HepG2 (cell line): ENCODE measurements at regions not wholly inside any gene's neighbourhood (a gene's known extent, or its start where the extent isn't known, plus 50 kb on each side); places are given as distances from the start of the nearest gene placed in this dataset.

Source experiments
- ATAC-seq: fragments of 200-7000 bp; cut with Tn5 transposase; 3 replicates; pipeline ENCODE4 v1.9.1; 2020; ENCODE audit warnings: mild to moderate bottlenecking, moderate library complexity
- BruUV-seq: library from RNA; stranded (reverse); fragments of 400-500 nt; replicated peaks from 2 replicates; lab custom pipeline; 2021; lab: Mats Ljungman, UMichigan
- CTCF ChIA-PET: fragments of 300-600 bp; formaldehyde crosslinking; extraction: SDS; loops from one replicate; lab custom pipeline; 2021; ENCODE audit warnings: low total read pairs, inconsistent platforms, low intra/inter-chr PET ratio; lab: Yijun Ruan, JAX
- POLR2A ChIA-PET: fragments of 350-600 bp; sonication (Branson Sonifier 250); formaldehyde crosslinking; loops from one replicate; lab custom pipeline; 2020; ENCODE audit warnings: antibody characterized with exemption, inconsistent platforms; lab: Yijun Ruan, JAX
- DNase-seq: peaks from one replicate; pipeline ENCODE4 v3.0.0-alpha.2; 2015; ENCODE audit warnings: low spot score
- FAIRE-seq: peaks from 3 replicates; lab custom pipeline; 2011; peaks lifted over from hg19 to GRCh38; lab: Jason Lieb, UNC
- H2AFZ ChIP-seq: one replicate; pipeline ENCODE4 v1.6.1; 2011; ENCODE audit warnings: low read length, inconsistent platforms
- H3K27ac ChIP-seq: fragments of 300-600 bp; 3 replicates; pipeline ENCODE4 v1.8.0; 2011; ENCODE audit warnings: mixed run types, mild to moderate bottlenecking, mixed read lengths, low read length, inconsistent platforms; ENCODE audit not compliant: insufficient read depth; ENCODE audit errors: extremely low read length
- H3K27me3 ChIP-seq, 2 experiments: fragments of 200-600 bp in 1 of 2; 2 replicates in 1 of 2; 3 replicates in 1 of 2; pipeline versions ENCODE4 v1.6.0 to v1.8.0; 2011; ENCODE audit warnings: low read length in 2 of 2, mild to moderate bottlenecking in 2 of 2, moderate library complexity in 2 of 2, inconsistent platforms in 1 of 2; ENCODE audit not compliant: insufficient read depth in 2 of 2, control insufficient read depth in 1 of 2
- H3K36me3 ChIP-seq, 2 experiments: fragments of 200-600 bp in 1 of 2; replicated peaks in 1 of 2; 2 replicates in 1 of 2; 3 replicates in 1 of 2; pipeline versions ENCODE4 v1.5.1 to v1.8.0; 2011; ENCODE audit warnings: low read length in 2 of 2, inconsistent platforms in 1 of 2; ENCODE audit not compliant: insufficient read depth in 2 of 2, control insufficient read depth in 1 of 2
- H3K4me1 ChIP-seq: 2 replicates; pipeline ENCODE4 v1.5.1; 2012; ENCODE audit warnings: low read length, inconsistent platforms; ENCODE audit not compliant: insufficient read depth
- H3K4me2 ChIP-seq: 2 replicates; pipeline ENCODE4 v1.6.0; 2011; ENCODE audit warnings: low read depth, low read length, inconsistent platforms
- H3K4me3 ChIP-seq, 3 experiments: fragments of 200-600 bp in 1 of 3; sonication (generic), shearing (Covaris generic) in 1 of 3; replicated peaks in 1 of 3; 2 replicates each; pipeline ENCODE4 v1.5.1; 2011 to 2016; ENCODE audit warnings: low read length in 3 of 3, inconsistent platforms in 2 of 3, low read depth in 2 of 3, mild to moderate bottlenecking in 2 of 3, control low read depth in 1 of 3, mixed read lengths in 1 of 3; ENCODE audit not compliant: insufficient read depth in 1 of 3
- H3K79me2 ChIP-seq: one replicate; pipeline ENCODE4 v1.6.1; 2011; ENCODE audit warnings: low read length, inconsistent platforms; ENCODE audit not compliant: insufficient read depth
- H3K9ac ChIP-seq: 2 replicates; pipeline ENCODE4 v1.6.0; 2011; ENCODE audit warnings: mild to moderate bottlenecking, low read depth, low read length, inconsistent platforms; ENCODE audit not compliant: insufficient read depth
- H3K9me3 ChIP-seq: 2 replicates; pipeline ENCODE4 v1.5.1; 2012; ENCODE audit warnings: mild to moderate bottlenecking, low read length
- H4K20me1 ChIP-seq: 2 replicates; pipeline ENCODE4 v1.6.0; 2011; ENCODE audit warnings: inconsistent platforms, mild to moderate bottlenecking, low read length, moderate library complexity; ENCODE audit not compliant: insufficient read depth
- BRD4 ChIP-seq: sonication (generic); formaldehyde crosslinking; IDR thresholded peaks from 2 replicates; pipeline ENCODE4 v1.4.0; 2020; ENCODE audit warnings: missing genetic modification reagents
- EP300 ChIP-seq, 3 experiments: sonication (generic) in 1 of 3; formaldehyde crosslinking in 1 of 3; IDR thresholded peaks; 2 replicates each; pipeline versions ENCODE4 v1.5.1 to v1.6.1; 2011 to 2020; ENCODE audit warnings: low read depth in 2 of 3, low read length in 2 of 3, borderline replicate concordance in 1 of 3, improper control_type of control experiment in 1 of 3, mild to moderate bottlenecking in 1 of 3, missing genetic modification reagents in 1 of 3, moderate library complexity in 1 of 3
- ERF ChIP-seq: IDR thresholded peaks from 2 replicates; pipeline ENCODE4 v1.6.1; 2018; ENCODE audit warnings: missing biosample characterization, missing genetic modification reagents
- ONECUT2 ChIP-seq: sonication (generic); formaldehyde crosslinking; IDR thresholded peaks from 2 replicates; pipeline ENCODE4 v1.4.0; 2020; ENCODE audit warnings: missing genetic modification reagents
- SIN3B ChIP-seq: fragments of 150-350 bp; IDR thresholded peaks from 2 replicates; pipeline ENCODE4 v1.6.1; 2014; ENCODE audit warnings: low read length
- SMAD1 ChIP-seq: sonication (generic); formaldehyde crosslinking; IDR thresholded peaks from 2 replicates; pipeline ENCODE4 v1.4.0; 2020; ENCODE audit warnings: missing genetic modification reagents, low read depth, mild to moderate bottlenecking, borderline replicate concordance
- TCF7L2 ChIP-seq: IDR thresholded peaks from 2 replicates; pipeline ENCODE4 v1.6.1; 2011; ENCODE audit warnings: mild to moderate bottlenecking, low read depth, low read length, moderate library complexity
- ZBTB21 ChIP-seq: sonication (generic); formaldehyde crosslinking; IDR thresholded peaks from 2 replicates; pipeline ENCODE4 v1.4.0; 2020; ENCODE audit warnings: missing genetic modification reagents
- ZBTB3 ChIP-seq: sonication (generic); formaldehyde crosslinking; IDR thresholded peaks from 2 replicates; pipeline ENCODE4 v1.4.0; 2020; ENCODE audit warnings: low read depth, mild to moderate bottlenecking, moderate library complexity, missing genetic modification reagents, borderline replicate concordance
- ZC3H4 ChIP-seq: sonication (generic); formaldehyde crosslinking; IDR thresholded peaks from 2 replicates; pipeline ENCODE4 v1.4.0; 2020; ENCODE audit warnings: missing genetic modification reagents, borderline replicate concordance
- ZNF530 ChIP-seq: sonication (generic); formaldehyde crosslinking; IDR thresholded peaks from 2 replicates; pipeline ENCODE4 v1.5.0; 2020; ENCODE audit warnings: low read depth, mild to moderate bottlenecking, missing genetic modification reagents
- ZNF605 ChIP-seq: sonication (generic); formaldehyde crosslinking; IDR thresholded peaks from 2 replicates; pipeline ENCODE4 v1.8.0; 2022; ENCODE audit warnings: mild to moderate bottlenecking, missing genetic modification reagents
- ZNF652 ChIP-seq: IDR thresholded peaks from 2 replicates; pipeline ENCODE4 v1.6.1; 2016; ENCODE audit warnings: low read depth, borderline replicate concordance
- ZNF75D ChIP-seq: sonication (generic); formaldehyde crosslinking; IDR thresholded peaks from 2 replicates; pipeline ENCODE4 v1.8.1; 2023; ENCODE audit warnings: missing genetic modification reagents, mild to moderate bottlenecking, borderline replicate concordance
- WGBS: methylation state at CpG from one replicate; pipeline ENCODE4 v1.1.6; 2017; ENCODE audit warnings: low lambda C conversion rate; 5-methylcytosine and 5-hydroxymethylcytosine counted together
- in situ Hi-C: cut with HindIII; loops from 2 replicates; pipeline ENCODE4 v1.10.0; 2017; ENCODE audit warnings: low pct_unique_long_range_greater_than_20kb; ENCODE audit not compliant: extremely low pct_ligation_motif_present
- intact Hi-C: fragments of 100-400 bp; cut with micrococcal nuclease; formaldehyde crosslinking; loops from one replicate; pipeline ENCODE4 v1.10.0; 2022; ENCODE audit not compliant: unreplicated experiment
- TF ChIP-seq, protein P1 (sequence below): IDR thresholded peaks from 2 replicates; pipeline ENCODE4 v1.6.1; 2016; ENCODE audit warnings: mild to moderate bottlenecking
- TF ChIP-seq, protein P2 (sequence below): sonication (generic); formaldehyde crosslinking; IDR thresholded peaks from 2 replicates; pipeline ENCODE4 v1.4.0; 2020; ENCODE audit warnings: mild to moderate bottlenecking, missing genetic modification reagents
- TF ChIP-seq, protein P3 (sequence below): sonication (generic); formaldehyde crosslinking; IDR thresholded peaks from 2 replicates; pipeline ENCODE4 v1.4.0; 2020; ENCODE audit warnings: missing genetic modification reagents

DNA sequence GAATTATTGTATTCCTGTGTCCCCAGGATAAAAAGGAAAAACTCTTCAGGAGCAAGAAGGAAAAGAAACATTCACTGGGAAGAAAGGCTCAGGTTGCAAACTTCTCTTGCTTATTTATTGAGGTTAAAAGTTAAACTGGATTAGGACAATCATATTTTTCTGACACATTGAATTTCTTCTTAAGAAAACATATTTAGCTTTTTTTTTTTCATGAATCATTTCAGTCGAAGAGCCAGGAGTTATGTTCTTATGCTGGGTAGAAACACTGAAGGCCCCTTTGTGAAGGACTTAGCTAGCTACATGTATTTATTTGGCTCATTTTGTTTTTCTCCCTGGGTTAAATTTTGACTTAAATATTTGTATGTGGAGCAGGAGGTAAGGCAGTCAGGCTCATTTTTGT lies 434.0 kb downstream of the KLF5 start (continued):
- TF ChIP-seq, protein P1, sequence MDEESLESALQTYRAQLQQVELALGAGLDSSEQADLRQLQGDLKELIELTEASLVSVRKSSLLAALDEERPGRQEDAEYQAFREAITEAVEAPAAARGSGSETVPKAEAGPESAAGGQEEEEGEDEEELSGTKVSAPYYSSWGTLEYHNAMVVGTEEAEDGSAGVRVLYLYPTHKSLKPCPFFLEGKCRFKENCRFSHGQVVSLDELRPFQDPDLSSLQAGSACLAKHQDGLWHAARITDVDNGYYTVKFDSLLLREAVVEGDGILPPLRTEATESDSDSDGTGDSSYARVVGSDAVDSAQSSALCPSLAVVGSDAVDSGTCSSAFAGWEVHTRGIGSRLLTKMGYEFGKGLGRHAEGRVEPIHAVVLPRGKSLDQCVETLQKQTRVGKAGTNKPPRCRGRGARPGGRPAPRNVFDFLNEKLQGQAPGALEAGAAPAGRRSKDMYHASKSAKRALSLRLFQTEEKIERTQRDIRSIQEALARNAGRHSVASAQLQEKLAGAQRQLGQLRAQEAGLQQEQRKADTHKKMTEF = no peak
- TF ChIP-seq ZNF652 (CRISPR knock-in tag) = no peak
- TF ChIP-seq ZNF530 (CRISPR knock-in tag) = no peak

DNA sequence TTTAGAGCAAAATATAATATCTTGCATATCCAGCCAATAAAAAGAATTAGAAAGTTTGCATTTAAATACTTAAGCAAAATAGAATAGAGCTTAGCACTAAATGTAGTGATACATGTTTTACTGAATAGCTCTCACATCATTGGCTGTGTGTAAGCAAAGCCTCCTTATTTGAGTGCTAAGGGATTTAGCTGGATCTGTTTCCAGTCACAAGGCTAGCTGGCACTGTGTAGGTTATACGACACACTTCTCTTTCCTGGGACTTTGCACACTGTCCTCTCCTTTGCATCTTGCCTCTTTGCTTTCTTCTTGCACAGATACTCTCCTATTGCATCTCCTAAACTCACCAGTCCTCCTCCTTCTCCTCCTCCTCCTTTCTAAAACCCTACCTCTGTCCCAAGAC lies 423.8 kb downstream of the KLF5 start:
- no peak overlapping the region for H3K9ac ChIP-seq
- 0% methylated on average over 1 of the region's 1 CpG for WGBS
- H3K4me2 ChIP-seq = no peak overlapping the region
- no peaks in the 10 kb centered on the region for H3K4me1 ChIP-seq
- H3K27ac ChIP-seq = no peak overlapping the region
- DNase-seq (no peak), FAIRE-seq (no peak), ATAC-seq (no peak)
- H2AFZ ChIP-seq = no peak overlapping the region
- no TSS peak for BruUV-seq
- H3K36me3 ChIP-seq = no peaks in the 10 kb centered on the region
- no peaks in the 10 kb centered on the region for H3K79me2 ChIP-seq
- in situ Hi-C loops (no loop called here), intact Hi-C loops (no loop called here)
- POLR2A ChIA-PET = no interaction called here
- no peaks in the 10 kb centered on the region for H3K9me3 ChIP-seq
- CTCF ChIA-PET = no interaction called here
- no peaks in the 10 kb centered on the region for H3K27me3 ChIP-seq
- no peak overlapping the region for H3K4me3 ChIP-seq
- no peaks in the 10 kb centered on the region for H4K20me1 ChIP-seq
- no peak for TF ChIP-seq TCF7L2
- TF ChIP-seq ZNF75D (CRISPR knock-in tag) = no peak
- no peak for TF ChIP-seq ZC3H4 (CRISPR knock-in tag)
- TF ChIP-seq, protein P2, sequence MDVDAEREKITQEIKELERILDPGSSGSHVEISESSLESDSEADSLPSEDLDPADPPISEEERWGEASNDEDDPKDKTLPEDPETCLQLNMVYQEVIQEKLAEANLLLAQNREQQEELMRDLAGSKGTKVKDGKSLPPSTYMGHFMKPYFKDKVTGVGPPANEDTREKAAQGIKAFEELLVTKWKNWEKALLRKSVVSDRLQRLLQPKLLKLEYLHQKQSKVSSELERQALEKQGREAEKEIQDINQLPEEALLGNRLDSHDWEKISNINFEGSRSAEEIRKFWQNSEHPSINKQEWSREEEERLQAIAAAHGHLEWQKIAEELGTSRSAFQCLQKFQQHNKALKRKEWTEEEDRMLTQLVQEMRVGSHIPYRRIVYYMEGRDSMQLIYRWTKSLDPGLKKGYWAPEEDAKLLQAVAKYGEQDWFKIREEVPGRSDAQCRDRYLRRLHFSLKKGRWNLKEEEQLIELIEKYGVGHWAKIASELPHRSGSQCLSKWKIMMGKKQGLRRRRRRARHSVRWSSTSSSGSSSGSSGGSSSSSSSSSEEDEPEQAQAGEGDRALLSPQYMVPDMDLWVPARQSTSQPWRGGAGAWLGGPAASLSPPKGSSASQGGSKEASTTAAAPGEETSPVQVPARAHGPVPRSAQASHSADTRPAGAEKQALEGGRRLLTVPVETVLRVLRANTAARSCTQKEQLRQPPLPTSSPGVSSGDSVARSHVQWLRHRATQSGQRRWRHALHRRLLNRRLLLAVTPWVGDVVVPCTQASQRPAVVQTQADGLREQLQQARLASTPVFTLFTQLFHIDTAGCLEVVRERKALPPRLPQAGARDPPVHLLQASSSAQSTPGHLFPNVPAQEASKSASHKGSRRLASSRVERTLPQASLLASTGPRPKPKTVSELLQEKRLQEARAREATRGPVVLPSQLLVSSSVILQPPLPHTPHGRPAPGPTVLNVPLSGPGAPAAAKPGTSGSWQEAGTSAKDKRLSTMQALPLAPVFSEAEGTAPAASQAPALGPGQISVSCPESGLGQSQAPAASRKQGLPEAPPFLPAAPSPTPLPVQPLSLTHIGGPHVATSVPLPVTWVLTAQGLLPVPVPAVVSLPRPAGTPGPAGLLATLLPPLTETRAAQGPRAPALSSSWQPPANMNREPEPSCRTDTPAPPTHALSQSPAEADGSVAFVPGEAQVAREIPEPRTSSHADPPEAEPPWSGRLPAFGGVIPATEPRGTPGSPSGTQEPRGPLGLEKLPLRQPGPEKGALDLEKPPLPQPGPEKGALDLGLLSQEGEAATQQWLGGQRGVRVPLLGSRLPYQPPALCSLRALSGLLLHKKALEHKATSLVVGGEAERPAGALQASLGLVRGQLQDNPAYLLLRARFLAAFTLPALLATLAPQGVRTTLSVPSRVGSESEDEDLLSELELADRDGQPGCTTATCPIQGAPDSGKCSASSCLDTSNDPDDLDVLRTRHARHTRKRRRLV = no peak
- TF ChIP-seq SIN3B = no peak
- no peak for TF ChIP-seq EP300 (IDR thresholded peaks at IDR 0.05; ENCODE audit: low read depth in 2 of 2, low read length in 2 of 2)
- no peak for TF ChIP-seq EP300 (CRISPR knock-in tag; IDR thresholded peaks at IDR 0.05; ENCODE audit: borderline replicate concordance)
- TF ChIP-seq ZBTB3 (CRISPR knock-in tag) = no peak
- TF ChIP-seq ONECUT2 (CRISPR knock-in tag) = no peak
- TF ChIP-seq, protein P3, sequence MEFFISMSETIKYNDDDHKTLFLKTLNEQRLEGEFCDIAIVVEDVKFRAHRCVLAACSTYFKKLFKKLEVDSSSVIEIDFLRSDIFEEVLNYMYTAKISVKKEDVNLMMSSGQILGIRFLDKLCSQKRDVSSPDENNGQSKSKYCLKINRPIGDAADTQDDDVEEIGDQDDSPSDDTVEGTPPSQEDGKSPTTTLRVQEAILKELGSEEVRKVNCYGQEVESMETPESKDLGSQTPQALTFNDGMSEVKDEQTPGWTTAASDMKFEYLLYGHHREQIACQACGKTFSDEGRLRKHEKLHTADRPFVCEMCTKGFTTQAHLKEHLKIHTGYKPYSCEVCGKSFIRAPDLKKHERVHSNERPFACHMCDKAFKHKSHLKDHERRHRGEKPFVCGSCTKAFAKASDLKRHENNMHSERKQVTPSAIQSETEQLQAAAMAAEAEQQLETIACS (CRISPR knock-in tag) = no peak
- no peak for TF ChIP-seq SMAD1 (CRISPR knock-in tag)
- TF ChIP-seq ZBTB21 = no peak
- no peak for TF ChIP-seq ZNF605 (CRISPR knock-in tag)
- TF ChIP-seq BRD4 = no peak
- TF ChIP-seq ERF = no peak
